ENCODE measurements at regions not wholly inside any gene's neighbourhood (a gene's known extent, or its start where the extent isn't known, plus 50 kb on each side); places are given as distances from the start of the nearest gene placed in this dataset.

DNA sequence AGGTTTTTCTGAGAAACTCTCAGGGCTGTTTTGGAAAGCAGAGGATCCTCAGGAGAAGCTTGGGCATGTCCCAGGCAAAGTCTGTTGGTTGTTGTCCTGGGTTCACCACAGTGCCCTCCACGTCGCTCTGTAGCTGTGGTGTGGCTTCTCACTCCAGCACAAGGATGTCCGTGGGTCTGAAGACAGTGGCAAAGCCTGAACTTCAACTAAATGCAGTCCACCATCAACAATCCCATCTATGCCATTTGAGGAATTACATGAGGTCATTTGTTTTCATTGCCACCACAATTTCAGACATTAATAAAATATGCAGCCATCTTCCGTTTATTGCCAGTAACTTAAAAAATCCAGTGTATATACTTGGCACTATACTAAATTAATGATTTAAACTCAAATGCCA is 272.1 kb downstream of the LRIG3 start:
- no peak for TF ChIP-seq FOXM1 (IDR thresholded peaks at IDR 0.05; ENCODE audit: borderline replicate concordance, low read depth)
- no peak for TF ChIP-seq EGR1 (IDR thresholded peaks at IDR 0.05)
- TF ChIP-seq TEAD4 (IDR thresholded peaks at IDR 0.05) = no peak
- TF ChIP-seq, protein P1, sequence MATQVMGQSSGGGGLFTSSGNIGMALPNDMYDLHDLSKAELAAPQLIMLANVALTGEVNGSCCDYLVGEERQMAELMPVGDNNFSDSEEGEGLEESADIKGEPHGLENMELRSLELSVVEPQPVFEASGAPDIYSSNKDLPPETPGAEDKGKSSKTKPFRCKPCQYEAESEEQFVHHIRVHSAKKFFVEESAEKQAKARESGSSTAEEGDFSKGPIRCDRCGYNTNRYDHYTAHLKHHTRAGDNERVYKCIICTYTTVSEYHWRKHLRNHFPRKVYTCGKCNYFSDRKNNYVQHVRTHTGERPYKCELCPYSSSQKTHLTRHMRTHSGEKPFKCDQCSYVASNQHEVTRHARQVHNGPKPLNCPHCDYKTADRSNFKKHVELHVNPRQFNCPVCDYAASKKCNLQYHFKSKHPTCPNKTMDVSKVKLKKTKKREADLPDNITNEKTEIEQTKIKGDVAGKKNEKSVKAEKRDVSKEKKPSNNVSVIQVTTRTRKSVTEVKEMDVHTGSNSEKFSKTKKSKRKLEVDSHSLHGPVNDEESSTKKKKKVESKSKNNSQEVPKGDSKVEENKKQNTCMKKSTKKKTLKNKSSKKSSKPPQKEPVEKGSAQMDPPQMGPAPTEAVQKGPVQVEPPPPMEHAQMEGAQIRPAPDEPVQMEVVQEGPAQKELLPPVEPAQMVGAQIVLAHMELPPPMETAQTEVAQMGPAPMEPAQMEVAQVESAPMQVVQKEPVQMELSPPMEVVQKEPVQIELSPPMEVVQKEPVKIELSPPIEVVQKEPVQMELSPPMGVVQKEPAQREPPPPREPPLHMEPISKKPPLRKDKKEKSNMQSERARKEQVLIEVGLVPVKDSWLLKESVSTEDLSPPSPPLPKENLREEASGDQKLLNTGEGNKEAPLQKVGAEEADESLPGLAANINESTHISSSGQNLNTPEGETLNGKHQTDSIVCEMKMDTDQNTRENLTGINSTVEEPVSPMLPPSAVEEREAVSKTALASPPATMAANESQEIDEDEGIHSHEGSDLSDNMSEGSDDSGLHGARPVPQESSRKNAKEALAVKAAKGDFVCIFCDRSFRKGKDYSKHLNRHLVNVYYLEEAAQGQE (IDR thresholded peaks at IDR 0.05; ENCODE audit: low read depth) = no peak
- TF ChIP-seq TAF1 (IDR thresholded peaks at IDR 0.05; ENCODE audit: low read depth) = no peak
- no peak for TF ChIP-seq EP300 (IDR thresholded peaks at IDR 0.05; ENCODE audit: borderline replicate concordance)
- no peak for TF ChIP-seq RAD21 (IDR thresholded peaks at IDR 0.05; ENCODE audit: low read depth)
- no peak for TF ChIP-seq CEBPB (IDR thresholded peaks at IDR 0.05)
- no peak for TF ChIP-seq NFIC (IDR thresholded peaks at IDR 0.05)
- no peak for TF ChIP-seq TCF12 (IDR thresholded peaks at IDR 0.05; ENCODE audit: low read depth)

DNA sequence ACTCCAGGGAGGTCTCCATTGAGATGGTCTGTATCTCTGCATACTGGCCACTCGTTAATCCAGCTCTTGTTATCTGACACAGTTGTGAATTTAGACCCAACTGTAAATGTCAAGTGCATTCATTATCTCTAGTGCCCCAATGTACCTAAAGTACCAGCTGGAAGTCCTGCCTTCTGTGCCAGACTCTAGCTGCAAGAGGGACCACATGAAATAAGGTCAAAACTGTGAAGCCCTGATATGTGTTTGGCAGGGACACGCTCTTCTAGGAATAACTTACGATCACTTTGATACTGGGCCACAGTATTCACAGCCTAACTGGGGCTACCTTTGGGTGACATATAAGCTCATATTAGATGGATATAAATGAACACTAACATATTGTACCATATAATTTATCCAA is 268.5 kb downstream of the LRIG3 start:
- TF ChIP-seq, protein P2, sequence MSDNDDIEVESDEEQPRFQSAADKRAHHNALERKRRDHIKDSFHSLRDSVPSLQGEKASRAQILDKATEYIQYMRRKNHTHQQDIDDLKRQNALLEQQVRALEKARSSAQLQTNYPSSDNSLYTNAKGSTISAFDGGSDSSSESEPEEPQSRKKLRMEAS (IDR thresholded peaks at IDR 0.05) = no peak
- TF ChIP-seq TCF12 (IDR thresholded peaks at IDR 0.05; ENCODE audit: low read depth) (no peak), RAD21 (IDR thresholded peaks at IDR 0.05; ENCODE audit: low read depth) (no peak), EP300 (IDR thresholded peaks at IDR 0.05; ENCODE audit: borderline replicate concordance) (no peak), NFIC (IDR thresholded peaks at IDR 0.05) (no peak), ZBTB7A (IDR thresholded peaks at IDR 0.05; ENCODE audit: low read depth) (no peak), CREB1 (IDR thresholded peaks at IDR 0.05; ENCODE audit: low read depth) (no peak), TEAD4 (IDR thresholded peaks at IDR 0.05) (no peak), CEBPB (IDR thresholded peaks at IDR 0.05) (no peak), TAF1 (IDR thresholded peaks at IDR 0.05; ENCODE audit: low read depth) (no peak)
- TF ChIP-seq, protein P3, sequence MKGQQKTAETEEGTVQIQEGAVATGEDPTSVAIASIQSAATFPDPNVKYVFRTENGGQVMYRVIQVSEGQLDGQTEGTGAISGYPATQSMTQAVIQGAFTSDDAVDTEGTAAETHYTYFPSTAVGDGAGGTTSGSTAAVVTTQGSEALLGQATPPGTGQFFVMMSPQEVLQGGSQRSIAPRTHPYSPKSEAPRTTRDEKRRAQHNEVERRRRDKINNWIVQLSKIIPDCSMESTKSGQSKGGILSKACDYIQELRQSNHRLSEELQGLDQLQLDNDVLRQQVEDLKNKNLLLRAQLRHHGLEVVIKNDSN (IDR thresholded peaks at IDR 0.05) = no peak
- TF ChIP-seq, protein P1 (IDR thresholded peaks at IDR 0.05; ENCODE audit: low read depth) = no peak

DNA sequence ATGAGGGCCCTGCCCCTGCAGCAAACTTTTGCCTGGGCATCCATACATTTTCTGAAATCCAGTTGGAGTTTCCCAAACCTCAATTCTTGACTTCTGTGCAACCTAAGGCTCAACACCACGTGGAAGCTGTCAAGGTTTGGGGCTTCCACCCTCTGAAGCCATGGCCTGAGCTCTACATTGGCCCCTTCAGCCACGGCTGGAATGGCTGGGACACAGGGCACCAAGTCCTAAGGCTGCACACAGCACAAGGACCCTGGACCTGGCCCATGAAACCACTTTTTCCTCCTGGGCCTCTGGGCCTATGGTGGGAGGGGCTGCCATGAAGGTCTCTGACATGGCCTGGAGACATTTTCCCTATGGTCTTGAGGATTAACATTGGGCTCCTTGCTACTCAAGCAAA is 266.3 kb downstream of the LRIG3 start:
- TF ChIP-seq YY1 (IDR thresholded peaks at IDR 0.05; ENCODE audit: low read depth) (no peak), CREB1 (IDR thresholded peaks at IDR 0.05; ENCODE audit: low read depth) (no peak), EP300 (IDR thresholded peaks at IDR 0.05; ENCODE audit: borderline replicate concordance) (no peak)

DNA sequence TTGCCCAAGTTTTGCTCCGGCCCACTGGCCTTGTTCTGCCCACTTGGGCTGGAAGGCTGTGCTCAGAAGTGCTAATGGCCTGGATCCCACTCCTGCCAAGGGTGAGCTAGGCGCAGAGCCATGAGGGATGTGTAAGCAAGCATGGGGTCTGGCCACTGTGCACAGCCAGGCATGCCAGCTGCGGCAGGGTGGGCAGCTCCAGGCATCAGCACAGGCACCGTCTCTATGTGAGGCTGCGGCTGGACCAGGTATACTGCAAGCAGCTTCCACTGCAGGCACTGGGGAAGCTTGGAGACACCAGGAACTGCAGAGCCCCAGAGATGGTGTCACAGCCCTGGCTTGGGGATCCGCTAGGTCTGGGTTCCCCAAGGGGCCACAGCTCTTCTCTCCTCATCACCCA is 264.9 kb downstream of the LRIG3 start:
- TF ChIP-seq CEBPB (IDR thresholded peaks at IDR 0.05) (no peak), YY1 (IDR thresholded peaks at IDR 0.05; ENCODE audit: low read depth) (no peak), TEAD4 (IDR thresholded peaks at IDR 0.05) (no peak), EP300 (IDR thresholded peaks at IDR 0.05; ENCODE audit: borderline replicate concordance) (no peak), NFIC (IDR thresholded peaks at IDR 0.05) (no peak), ZBTB7A (IDR thresholded peaks at IDR 0.05; ENCODE audit: low read depth) (no peak), EGR1 (IDR thresholded peaks at IDR 0.05) (no peak), FOXM1 (IDR thresholded peaks at IDR 0.05; ENCODE audit: borderline replicate concordance, low read depth) (no peak), TAF1 (IDR thresholded peaks at IDR 0.05; ENCODE audit: low read depth) (no peak), CREB1 (IDR thresholded peaks at IDR 0.05; ENCODE audit: low read depth) (no peak), RAD21 (IDR thresholded peaks at IDR 0.05; ENCODE audit: low read depth) (no peak), TCF12 (IDR thresholded peaks at IDR 0.05; ENCODE audit: low read depth) (no peak)
- TF ChIP-seq, protein P2 (IDR thresholded peaks at IDR 0.05) = no peak
- TF ChIP-seq, protein P3 (IDR thresholded peaks at IDR 0.05) = no peak
- TF ChIP-seq, protein P1 (IDR thresholded peaks at IDR 0.05; ENCODE audit: low read depth) = no peak

All from Ishikawa (cell line).